Nephron (organoid): ENCODE measurements at regions not wholly inside any gene's neighbourhood (a gene's known extent, or its start where the extent isn't known, plus 50 kb on each side); places are given as distances from the start of the nearest gene placed in this dataset.

ENCODE experiments used
- H3K27ac Mint-ChIP-seq, 3 experiments: 2 replicates each; pipeline ENCODE4 v1.8.0; 2020; ENCODE audit warnings: mixed read lengths in 3 of 3, mild to moderate bottlenecking in 2 of 3, moderate library complexity in 1 of 3
- H3K27me3 Mint-ChIP-seq: 2 replicates; pipeline ENCODE4 v1.8.0; 2021; ENCODE audit warnings: low read depth, mild to moderate bottlenecking, moderate library complexity, mixed read lengths
- H3K36me3 Mint-ChIP-seq: 2 replicates; pipeline ENCODE4 v1.8.0; 2020; ENCODE audit warnings: low read depth, mixed read lengths
- H3K4me1 Mint-ChIP-seq: 2 replicates; pipeline ENCODE4 v1.8.0; 2020; ENCODE audit warnings: mixed read lengths
- H3K4me3 Mint-ChIP-seq, 3 experiments: 2 replicates each; pipeline ENCODE4 v1.8.0; 2020; ENCODE audit warnings: mild to moderate bottlenecking in 3 of 3, mixed read lengths in 3 of 3, moderate library complexity in 2 of 3
- H3K9me3 Mint-ChIP-seq: 2 replicates; pipeline ENCODE4 v1.8.0; 2020; ENCODE audit warnings: mixed read lengths
- CTCF ChIP-seq, 3 experiments: fragments of 200-600 bp; sonication (generic); IDR thresholded peaks; one replicate each; pipeline ENCODE4 v1.5.0; 2021; ENCODE audit warnings: antibody characterized with exemption in 3 of 3; ENCODE audit not compliant: unreplicated experiment in 3 of 3

DNA sequence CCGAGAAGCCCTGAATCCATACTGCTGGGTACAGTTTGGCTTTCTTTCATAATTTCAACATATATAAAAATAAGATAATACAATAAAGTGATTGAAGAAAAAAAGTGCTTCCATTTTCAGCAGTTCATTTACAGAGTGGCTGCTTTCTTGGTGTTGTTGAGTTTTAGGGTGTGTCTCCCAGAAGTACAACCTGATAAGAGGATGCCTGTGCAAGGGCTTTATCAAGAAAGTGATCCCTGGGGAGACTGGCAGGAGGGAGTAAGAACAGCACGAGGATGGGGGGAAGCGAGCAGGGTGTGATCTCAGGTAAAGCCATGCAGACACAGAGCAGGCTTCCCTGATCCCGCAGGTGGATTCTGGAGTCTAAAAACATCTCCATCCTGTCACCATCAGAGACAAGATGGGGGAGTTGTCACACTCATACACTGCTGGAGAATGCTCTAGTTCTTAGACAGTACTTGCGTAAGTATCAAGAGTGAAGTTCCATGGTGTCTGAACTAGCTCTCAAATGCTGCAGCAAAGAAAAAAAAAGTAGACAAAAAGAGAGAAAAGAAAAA is 395.9 kb downstream of the CDH26 start:
- H3K27ac Mint-ChIP-seq = no peak overlapping the region

DNA sequence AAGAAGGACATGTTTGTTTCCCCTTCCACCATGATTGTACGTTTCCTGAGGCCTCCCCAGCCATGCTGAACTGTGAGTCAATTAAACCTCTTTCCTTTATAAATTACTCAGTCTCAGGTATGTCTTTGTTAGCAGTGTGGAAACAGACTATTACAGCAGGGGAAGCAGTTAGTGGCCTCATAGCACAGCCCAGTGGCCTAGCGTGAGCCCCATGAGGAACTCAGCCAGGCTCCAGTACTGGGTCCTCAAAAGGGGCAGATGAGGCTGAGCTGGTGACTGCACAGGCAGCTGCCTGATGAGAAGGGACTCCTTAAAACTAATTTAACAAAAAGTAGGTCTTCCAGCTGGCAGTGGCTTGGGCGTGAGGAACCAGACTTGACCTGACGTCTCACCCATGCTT is 399.9 kb downstream of the CDH26 start:
- H3K4me1 Mint-ChIP-seq = peaks cover 14% of the 10 kb centered on the region
- H3K27ac Mint-ChIP-seq = no peak overlapping the region
- H3K36me3 Mint-ChIP-seq = no peaks in the 10 kb centered on the region

More for the DNA sequence above, 395.9 kb downstream of the CDH26 start:
- TF ChIP-seq CTCF (IDR thresholded peaks at IDR 0.05; ENCODE audit: unreplicated experiment in 3 of 3) = no peak
- no peaks in the 10 kb centered on the region for H3K27me3 Mint-ChIP-seq
- H3K36me3 Mint-ChIP-seq = no peaks in the 10 kb centered on the region
- H3K9me3 Mint-ChIP-seq = no peaks in the 10 kb centered on the region
- H3K4me1 Mint-ChIP-seq = no peaks in the 10 kb centered on the region
- no peak overlapping the region for H3K4me3 Mint-ChIP-seq

DNA sequence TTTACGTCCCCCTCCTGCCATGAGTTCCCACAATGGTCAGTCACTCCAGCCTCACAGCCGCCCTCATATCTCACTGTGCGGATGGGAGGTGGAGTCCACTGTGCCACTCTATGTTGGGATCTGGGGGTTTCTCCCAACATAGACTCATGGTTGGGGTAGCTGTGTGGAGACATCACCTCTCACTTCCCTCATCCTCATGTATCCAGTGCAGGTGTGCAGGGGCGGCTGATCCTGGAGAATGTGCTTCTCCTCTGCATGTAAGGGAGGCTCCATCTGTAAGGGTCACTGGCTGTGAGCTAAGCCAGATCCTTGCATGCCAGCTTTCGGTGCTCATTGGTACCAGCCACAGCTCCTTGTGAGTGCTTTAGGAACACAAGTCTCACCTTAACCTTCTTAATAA is 400.8 kb downstream of the CDH26 start:
- Mint-ChIP-seq H3K36me3 (no peaks in the 10 kb centered on the region), H3K9me3 (no peaks in the 10 kb centered on the region), H3K27me3 (peaks cover under 1% of the 10 kb centered on the region), H3K4me1 (peaks cover 18% of the 10 kb centered on the region), H3K4me3 (no peak overlapping the region), H3K27ac (no peak overlapping the region)
- TF ChIP-seq CTCF (IDR thresholded peaks at IDR 0.05; ENCODE audit: unreplicated experiment in 3 of 3) = no peak

More for the DNA sequence above, 399.9 kb downstream of the CDH26 start:
- Mint-ChIP-seq H3K9me3 (no peaks in the 10 kb centered on the region), H3K27me3 (no peaks in the 10 kb centered on the region), H3K4me3 (no peak overlapping the region)
- no peak for TF ChIP-seq CTCF (IDR thresholded peaks at IDR 0.05; ENCODE audit: unreplicated experiment in 3 of 3)

DNA sequence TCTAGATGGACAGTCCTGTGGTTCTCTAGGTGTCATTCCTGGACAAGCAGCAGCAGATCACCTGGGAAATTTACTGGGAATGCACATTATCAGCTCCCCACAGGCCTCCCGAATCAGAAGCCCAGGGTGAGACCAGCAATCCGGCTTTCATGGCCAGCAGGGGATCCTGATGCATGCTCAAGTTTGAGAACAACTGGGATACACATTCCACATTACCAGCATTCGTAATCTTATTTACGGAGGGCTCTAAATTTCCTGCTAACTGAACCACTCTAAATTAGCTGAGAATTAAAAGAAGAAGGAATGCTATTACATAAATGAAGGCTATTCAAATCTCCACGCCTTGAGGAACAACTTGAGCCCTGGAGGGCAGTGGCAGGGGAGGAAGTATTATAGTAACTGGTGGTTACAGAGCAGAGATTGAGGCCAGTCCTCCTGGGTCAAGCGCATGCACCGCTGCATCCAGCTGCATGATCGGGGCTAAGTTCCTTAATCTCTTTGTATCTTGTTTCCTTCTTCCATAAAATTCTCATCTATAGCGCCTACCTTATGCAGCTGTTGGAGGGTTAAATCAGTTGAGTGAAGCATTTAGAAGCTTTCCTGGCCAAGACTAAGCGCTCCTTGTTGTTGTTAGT is 403.7 kb downstream of the CDH26 start:
- TF ChIP-seq CTCF (IDR thresholded peaks at IDR 0.05; ENCODE audit: unreplicated experiment in 3 of 3) = no peak
- peak overlapping the region; percentile 18 to 70 (median 48) for H3K27ac Mint-ChIP-seq
- peaks cover 7% of the 10 kb centered on the region for H3K27me3 Mint-ChIP-seq
- H3K4me1 Mint-ChIP-seq = peaks cover 23% of the 10 kb centered on the region
- no peaks in the 10 kb centered on the region for H3K36me3 Mint-ChIP-seq
- H3K4me3 Mint-ChIP-seq = no peak overlapping the region
- no peaks in the 10 kb centered on the region for H3K9me3 Mint-ChIP-seq

GRCh38 chr20:60362531-60362930 is 404.3 kb downstream of the CDH26 start:
- no peak for TF ChIP-seq CTCF (IDR thresholded peaks at IDR 0.05; ENCODE audit: unreplicated experiment in 3 of 3)

GRCh38 chr20:60363698-60364097 is 405.5 kb downstream of the CDH26 start:
- Mint-ChIP-seq H3K27me3 (peaks cover 7% of the 10 kb centered on the region), H3K4me3 (no peak overlapping the region), H3K9me3 (no peaks in the 10 kb centered on the region), H3K36me3 (no peaks in the 10 kb centered on the region), H3K27ac (no peak overlapping the region), H3K4me1 (peaks cover 23% of the 10 kb centered on the region)
- no peak for TF ChIP-seq CTCF (IDR thresholded peaks at IDR 0.05; ENCODE audit: unreplicated experiment in 3 of 3)

More at GRCh38 chr20:60362531-60362930, 404.3 kb downstream of the CDH26 start:
- H3K9me3 Mint-ChIP-seq = no peaks in the 10 kb centered on the region
- peak overlapping the region; percentile 18 to 70 (median 48) for H3K27ac Mint-ChIP-seq
- H3K36me3 Mint-ChIP-seq = no peaks in the 10 kb centered on the region
- peaks cover 7% of the 10 kb centered on the region for H3K27me3 Mint-ChIP-seq
- H3K4me1 Mint-ChIP-seq = peaks cover 23% of the 10 kb centered on the region
- no peak overlapping the region for H3K4me3 Mint-ChIP-seq
